IPS DF 6.9 (cell line): ENCODE measurements at regions not wholly inside any gene's neighbourhood (a gene's known extent, or its start where the extent isn't known, plus 50 kb on each side); places are given as distances from the start of the nearest gene placed in this dataset.

Source experiments
- DNase-seq: peaks from one replicate; pipeline ENCODE4 v3.0.0-alpha.2; 2013; ENCODE audit warnings: low read depth, low spot score
- H3K27ac ChIP-seq: one replicate; pipeline ENCODE4 v1.5.1; 2013; ENCODE audit warnings: low read length, control low read depth
- H3K27me3 ChIP-seq: 2 replicates; pipeline ENCODE4 v1.6.1; 2013; ENCODE audit warnings: mild to moderate bottlenecking, low read length; ENCODE audit not compliant: control insufficient read depth, insufficient read depth
- H3K36me3 ChIP-seq: 2 replicates; pipeline ENCODE4 v1.6.1; 2013; ENCODE audit warnings: low read length; ENCODE audit not compliant: control insufficient read depth, insufficient read depth
- H3K4me1 ChIP-seq: 2 replicates; pipeline ENCODE4 v1.6.1; 2013; ENCODE audit warnings: low read length; ENCODE audit not compliant: control insufficient read depth, insufficient read depth
- H3K4me3 ChIP-seq: 2 replicates; pipeline ENCODE4 v1.5.1; 2013; ENCODE audit warnings: mild to moderate bottlenecking, low read length
- H3K9me3 ChIP-seq: 2 replicates; pipeline ENCODE4 v1.6.1; 2013; ENCODE audit warnings: low read length, inconsistent platforms; ENCODE audit not compliant: control insufficient read depth, insufficient read depth
- WGBS: extraction: QIAGEN DNeasy Blood & Tissue Kit; methylation state at CpG from one replicate; pipeline ENCODE4 v1.1.7; 2013; ENCODE audit warnings: mixed read lengths, missing lambda C conversion rate; ENCODE audit not compliant: insufficient read length, insufficient coverage; 5-methylcytosine and 5-hydroxymethylcytosine counted together

GRCh38 chr13:67996101-67996500 is 766.0 kb upstream of the PCDH9 start:
- H3K4me3 ChIP-seq = no peak overlapping the region
- H3K27ac ChIP-seq = no peak overlapping the region
- H3K9me3 ChIP-seq = no peaks in the 10 kb centered on the region
- H3K4me1 ChIP-seq = no peaks in the 10 kb centered on the region
- H3K36me3 ChIP-seq = no peaks in the 10 kb centered on the region
- WGBS = no CpG with 5 or more reads among the region's 11 CpGs
- no peak for DNase-seq
- H3K27me3 ChIP-seq = no peaks in the 10 kb centered on the region

GRCh38 chr13:67990868-67991267 is 760.7 kb upstream of the PCDH9 start:
- DNase-seq = no peak
- Histone ChIP-seq H3K27ac (no peak overlapping the region), H3K9me3 (no peaks in the 10 kb centered on the region), H3K4me1 (no peaks in the 10 kb centered on the region), H3K4me3 (no peak overlapping the region), H3K27me3 (no peaks in the 10 kb centered on the region), H3K36me3 (no peaks in the 10 kb centered on the region)
- no CpG with 5 or more reads among the region's 4 CpGs for WGBS

DNA sequence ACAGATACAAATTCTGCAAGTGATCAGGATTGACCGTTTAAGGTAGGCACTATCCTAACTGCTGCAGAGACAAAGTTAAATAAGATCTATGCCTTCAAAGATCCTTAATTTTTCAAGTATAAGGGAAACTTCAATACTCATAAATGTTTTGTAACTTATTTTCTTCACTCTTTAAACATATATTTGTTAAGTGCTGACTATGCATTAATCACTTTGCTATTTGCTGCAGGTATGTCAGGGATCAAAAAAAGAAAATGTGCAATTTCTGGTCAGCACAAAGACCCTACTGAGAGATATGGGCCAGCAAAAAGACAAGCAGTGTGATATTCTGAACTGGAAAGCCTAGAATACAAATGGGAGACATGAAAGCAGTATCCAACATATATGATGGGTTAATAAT is 756.1 kb upstream of the PCDH9 start:
- Histone ChIP-seq H3K4me3 (no peak overlapping the region), H3K4me1 (no peaks in the 10 kb centered on the region), H3K27ac (no peak overlapping the region), H3K9me3 (no peaks in the 10 kb centered on the region), H3K27me3 (no peaks in the 10 kb centered on the region), H3K36me3 (no peaks in the 10 kb centered on the region)
- no CpG with 5 or more reads among the region's 1 CpG for WGBS
- no peak for DNase-seq

GRCh38 chr13:67977066-67977465 is 746.9 kb upstream of the PCDH9 start:
- Histone ChIP-seq H3K4me3 (no peak overlapping the region), H3K36me3 (no peaks in the 10 kb centered on the region), H3K27ac (no peak overlapping the region), H3K4me1 (no peaks in the 10 kb centered on the region), H3K27me3 (no peaks in the 10 kb centered on the region), H3K9me3 (no peaks in the 10 kb centered on the region)
- WGBS = no CpG with 5 or more reads among the region's 2 CpGs
- no peak for DNase-seq

DNA sequence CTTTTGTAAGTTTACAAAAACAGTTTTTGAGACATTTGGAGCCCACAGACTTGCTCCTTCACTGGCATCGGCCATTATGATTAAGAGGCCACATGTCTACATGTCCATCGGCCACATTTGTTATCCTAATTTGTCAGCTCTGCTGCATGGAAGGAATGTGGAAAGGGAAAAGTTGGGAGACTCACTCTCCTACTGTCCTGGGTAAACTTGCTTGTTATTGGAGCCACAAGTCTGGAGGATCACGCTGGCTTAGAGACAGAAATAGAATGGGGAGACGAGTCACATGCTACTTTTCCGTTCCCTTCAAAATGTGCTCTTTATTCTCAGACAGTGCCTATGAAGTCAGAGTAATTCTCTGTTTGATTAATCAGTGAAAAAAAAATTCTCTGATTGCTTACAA is 741.2 kb upstream of the PCDH9 start:
- no peak overlapping the region for H3K4me3 ChIP-seq
- WGBS = no CpG with 5 or more reads among the region's 5 CpGs
- no peaks in the 10 kb centered on the region for H3K9me3 ChIP-seq
- no peaks in the 10 kb centered on the region for H3K4me1 ChIP-seq
- no peak for DNase-seq
- no peaks in the 10 kb centered on the region for H3K36me3 ChIP-seq
- no peaks in the 10 kb centered on the region for H3K27me3 ChIP-seq
- H3K27ac ChIP-seq = no peak overlapping the region

DNA sequence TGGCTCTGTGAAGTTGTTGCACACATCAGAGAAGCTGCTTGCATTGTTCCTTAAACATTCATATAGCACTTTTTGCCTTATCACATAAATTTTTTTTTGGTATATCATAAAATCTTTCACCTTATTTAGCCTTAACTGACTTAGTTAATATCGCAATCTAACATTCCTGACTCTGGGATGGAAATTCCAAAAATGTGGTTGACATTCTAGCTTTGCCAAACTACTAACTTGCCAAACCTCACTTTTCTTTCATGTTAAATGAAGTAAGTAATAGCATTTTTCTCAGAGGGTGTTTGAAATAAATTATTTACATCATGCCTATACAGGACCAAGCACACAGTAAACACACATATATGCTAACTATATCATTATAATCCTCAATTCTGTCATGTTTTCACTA is 736.9 kb upstream of the PCDH9 start:
- Histone ChIP-seq H3K9me3 (no peaks in the 10 kb centered on the region), H3K4me3 (no peak overlapping the region), H3K27ac (no peak overlapping the region), H3K4me1 (no peaks in the 10 kb centered on the region), H3K27me3 (no peaks in the 10 kb centered on the region), H3K36me3 (no peaks in the 10 kb centered on the region)
- no CpG with 5 or more reads among the region's 1 CpG for WGBS
- DNase-seq = no peak

- no peak for DNase-seq
- H3K4me1 ChIP-seq = no peaks in the 10 kb centered on the region
- WGBS = no CpG with 5 or more reads among the region's 1 CpG
Observed at GRCh38 chr13:67966065-67966464, 735.9 kb upstream of the PCDH9 start.

GRCh38 chr13:67964986-67965385 is 734.9 kb upstream of the PCDH9 start:
- no peak overlapping the region for H3K27ac ChIP-seq
- DNase-seq = no peak
- WGBS = no CpG with 5 or more reads among the region's 1 CpG
- H3K9me3 ChIP-seq = no peaks in the 10 kb centered on the region
- H3K36me3 ChIP-seq = no peaks in the 10 kb centered on the region
- no peak overlapping the region for H3K4me3 ChIP-seq
- no peaks in the 10 kb centered on the region for H3K27me3 ChIP-seq
- H3K4me1 ChIP-seq = no peaks in the 10 kb centered on the region

More at GRCh38 chr13:67966065-67966464, 735.9 kb upstream of the PCDH9 start:
- Histone ChIP-seq H3K27me3 (no peaks in the 10 kb centered on the region), H3K9me3 (no peaks in the 10 kb centered on the region), H3K4me3 (no peak overlapping the region), H3K36me3 (no peaks in the 10 kb centered on the region), H3K27ac (no peak overlapping the region)

DNA sequence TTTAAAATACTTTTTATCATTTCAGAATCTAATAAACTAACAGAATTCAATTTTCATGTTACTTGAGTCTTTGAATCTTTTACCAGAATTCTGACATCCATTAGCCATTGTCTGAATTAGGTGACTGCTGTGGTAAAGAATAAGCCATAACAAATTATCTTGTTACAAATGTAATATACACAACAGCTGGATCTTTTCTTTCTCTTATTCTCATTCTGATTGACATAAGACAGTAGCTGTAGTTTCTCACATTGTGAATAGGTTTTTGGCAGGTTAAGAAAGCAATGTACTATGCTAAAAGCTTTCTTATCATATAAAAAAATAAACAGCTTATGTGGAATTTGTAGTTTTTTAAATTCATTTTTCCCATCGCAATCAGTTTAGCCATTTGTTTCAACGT is 734.0 kb upstream of the PCDH9 start:
- no peaks in the 10 kb centered on the region for H3K27me3 ChIP-seq
- no CpG with 5 or more reads among the region's 2 CpGs for WGBS
- no peaks in the 10 kb centered on the region for H3K36me3 ChIP-seq
- H3K27ac ChIP-seq = no peak overlapping the region
- no peak for DNase-seq
- no peaks in the 10 kb centered on the region for H3K4me1 ChIP-seq
- H3K4me3 ChIP-seq = no peak overlapping the region
- no peaks in the 10 kb centered on the region for H3K9me3 ChIP-seq

DNA sequence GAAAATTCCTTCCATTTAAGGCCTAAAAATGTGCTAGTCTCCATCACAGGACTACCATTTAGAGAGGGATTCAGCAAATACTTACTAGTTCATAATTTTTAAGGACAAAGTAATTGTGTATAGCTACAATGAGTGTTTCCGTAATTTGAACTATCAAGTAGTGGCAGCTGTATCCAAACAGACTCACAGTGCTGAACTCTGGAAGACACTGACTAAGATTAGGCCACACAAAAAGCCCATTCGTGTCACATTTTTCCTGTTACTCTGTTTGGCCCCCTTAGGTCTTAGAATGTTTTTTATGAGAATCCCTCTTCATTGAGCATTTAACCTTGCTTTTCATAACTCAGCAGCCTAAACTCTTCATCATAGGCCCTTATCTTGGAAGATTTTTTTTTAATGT is 731.2 kb upstream of the PCDH9 start:
- H3K27ac ChIP-seq = no peak overlapping the region
- H3K4me1 ChIP-seq = no peaks in the 10 kb centered on the region
- H3K27me3 ChIP-seq = no peaks in the 10 kb centered on the region
- DNase-seq = no peak
- H3K9me3 ChIP-seq = no peaks in the 10 kb centered on the region
- no CpG with 5 or more reads among the region's 2 CpGs for WGBS
- no peaks in the 10 kb centered on the region for H3K36me3 ChIP-seq
- H3K4me3 ChIP-seq = no peak overlapping the region

DNA sequence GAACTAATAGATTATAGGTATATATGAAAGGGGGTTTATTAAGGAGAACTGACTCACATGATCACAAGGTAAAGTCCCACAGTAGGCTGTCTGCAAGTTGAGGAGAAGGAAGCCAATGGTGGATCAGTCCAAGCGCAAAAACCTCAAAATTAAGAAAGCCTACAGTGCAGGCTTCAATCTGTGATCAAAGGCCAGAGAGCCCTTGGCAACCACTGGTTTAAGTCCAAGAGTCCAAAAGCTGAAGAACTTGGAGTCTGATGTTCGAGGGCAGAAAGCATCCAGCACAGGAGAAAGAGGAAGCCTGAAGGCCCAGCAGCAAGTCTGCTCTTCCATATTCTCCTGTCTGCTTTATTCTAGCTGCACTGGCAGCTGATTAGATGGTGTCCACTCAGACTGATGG is 721.3 kb upstream of the PCDH9 start:
- no peaks in the 10 kb centered on the region for H3K36me3 ChIP-seq
- no peaks in the 10 kb centered on the region for H3K9me3 ChIP-seq
- no peak for DNase-seq
- H3K4me3 ChIP-seq = no peak overlapping the region
- no peaks in the 10 kb centered on the region for H3K4me1 ChIP-seq
- no CpG with 5 or more reads among the region's 2 CpGs for WGBS
- H3K27ac ChIP-seq = no peak overlapping the region
- no peaks in the 10 kb centered on the region for H3K27me3 ChIP-seq
